PC-9 (cell line): ENCODE measurements at regions not wholly inside any gene's neighbourhood (a gene's known extent, or its start where the extent isn't known, plus 50 kb on each side); places are given as distances from the start of the nearest gene placed in this dataset.

Source experiments
- BruUV-seq: library from RNA; stranded (reverse); fragments of 400-500 nt; replicated peaks from 2 replicates; lab custom pipeline; 2021; lab: Mats Ljungman, UMichigan
- CTCF ChIA-PET: fragments of 300-600 bp; sonication (Branson Sonifier 250); formaldehyde crosslinking; loops from one replicate; lab custom pipeline; 2022; ENCODE audit warnings: antibody characterized with exemption; lab: Charles Lee
- POLR2A ChIA-PET: fragments of 300-600 bp; sonication (Branson Sonifier 250); formaldehyde crosslinking; loops from one replicate; lab custom pipeline; 2022; ENCODE audit warnings: antibody characterized with exemption; ENCODE audit not compliant: unreplicated experiment; lab: Charles Lee
- DNase-seq, 2 experiments: peaks; one replicate each; pipeline versions ENCODE4 v3.0.0 to v3.0.0-alpha.2; 2015 to 2022; ENCODE audit warnings: mixed read lengths in 1 of 2
- H2AFZ ChIP-seq: fragments of 200-600 bp; sonication (generic); 2 replicates; pipeline ENCODE4 v1.8.1; 2017; ENCODE audit warnings: antibody characterized with exemption
- H3F3A ChIP-seq: fragments of 200-600 bp; sonication (generic); 2 replicates; pipeline ENCODE4 v1.8.1; 2017; ENCODE audit warnings: antibody characterized with exemption, mild to moderate bottlenecking, low read depth; ENCODE audit not compliant: insufficient read depth
- H3K27ac ChIP-seq: fragments of 200-600 bp; sonication (generic); 2 replicates; pipeline ENCODE4 v1.6.1; 2016; ENCODE audit warnings: mixed run types
- H3K27me3 ChIP-seq: fragments of 200-600 bp; sonication (generic); 2 replicates; pipeline ENCODE4 v1.6.1; 2016; ENCODE audit warnings: low read depth, mixed run types; ENCODE audit not compliant: insufficient read depth
- H3K36me3 ChIP-seq: fragments of 200-600 bp; sonication (generic); 2 replicates; pipeline ENCODE4 v1.6.1; 2016; ENCODE audit warnings: low read depth, mixed run types
- H3K4me1 ChIP-seq: fragments of 200-600 bp; sonication (generic); replicated peaks from 2 replicates; pipeline ENCODE4 v1.6.1; 2016; ENCODE audit warnings: mixed run types; ENCODE audit not compliant: insufficient read depth
- H3K4me2 ChIP-seq: fragments of 200-600 bp; sonication (generic); 2 replicates; pipeline ENCODE4 v1.6.1; 2017; ENCODE audit warnings: mixed run types
- H3K4me3 ChIP-seq: fragments of 200-600 bp; sonication (generic); 2 replicates; pipeline ENCODE4 v1.6.1; 2016; ENCODE audit warnings: mixed run types
- H3K79me2 ChIP-seq: fragments of 200-600 bp; sonication (generic); 2 replicates; pipeline ENCODE4 v1.6.1; 2017; ENCODE audit warnings: low read depth, mixed run types
- H3K9me2 ChIP-seq: fragments of 200-600 bp; sonication (generic); 2 replicates; pipeline ENCODE4 v1.8.1; 2017; ENCODE audit warnings: mild to moderate bottlenecking; ENCODE audit not compliant: insufficient read depth
- H3K9me3 ChIP-seq: fragments of 200-600 bp; sonication (generic); 2 replicates; pipeline ENCODE4 v1.8.1; 2016; ENCODE audit warnings: low read depth; ENCODE audit not compliant: insufficient read depth
- H4K20me1 ChIP-seq: fragments of 200-600 bp; sonication (generic); 2 replicates; pipeline ENCODE4 v1.8.1; 2017; ENCODE audit not compliant: insufficient read depth
- EZH2 ChIP-seq: fragments of 200-600 bp; sonication (generic); IDR thresholded peaks from 2 replicates; pipeline ENCODE4 v1.8.0; 2017; ENCODE audit warnings: antibody characterized with exemption, low read depth
- intact Hi-C: fragments of 100-400 bp; cut with micrococcal nuclease; formaldehyde crosslinking; loops from one replicate; pipeline ENCODE4 v1.10.0; 2022; ENCODE audit not compliant: unreplicated experiment
- TF ChIP-seq, protein P1 (sequence below): fragments of 200-600 bp; sonication (generic); conservative IDR thresholded peaks from 2 replicates; pipeline ENCODE4 v1.6.1; 2017; ENCODE audit warnings: mixed run types, antibody characterized with exemption, mild to moderate bottlenecking, moderate library complexity

DNA sequence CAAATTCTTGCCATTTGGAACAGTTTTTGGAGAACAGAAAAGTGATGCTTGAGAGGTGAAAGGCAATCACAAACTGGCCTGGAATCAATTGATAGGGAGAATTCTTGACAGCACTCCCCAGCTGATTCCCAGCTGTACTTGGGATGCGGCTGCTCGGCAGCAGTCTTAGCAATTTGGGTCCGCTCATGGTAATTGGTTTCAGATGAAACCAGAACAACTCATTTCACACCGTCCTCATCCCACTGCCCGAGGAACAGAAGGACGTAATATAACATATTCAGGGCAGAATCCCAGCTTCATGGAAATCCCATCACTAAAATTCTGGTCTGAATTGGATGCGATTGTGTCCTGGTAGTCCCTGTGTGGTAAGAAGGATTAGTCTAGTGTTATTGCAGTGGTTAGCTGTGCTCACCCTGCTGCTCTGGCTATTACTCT, 223.3 kb upstream of the FERD3L start:
- no peaks in the 10 kb centered on the region for H3K36me3 ChIP-seq
- POLR2A ChIA-PET = no interaction called here
- H3F3A ChIP-seq = no peaks in the 10 kb centered on the region
- H3K4me1 ChIP-seq = no peaks in the 10 kb centered on the region
- intact Hi-C loops = no loop called here
- H3K9me3 ChIP-seq = no peaks in the 10 kb centered on the region
- no peaks in the 10 kb centered on the region for H3K9me2 ChIP-seq
- no peak for DNase-seq
- no peak overlapping the region for H3K4me2 ChIP-seq
- no peaks in the 10 kb centered on the region for H3K79me2 ChIP-seq
- no peak overlapping the region for H2AFZ ChIP-seq
- H3K27me3 ChIP-seq = no peaks in the 10 kb centered on the region
- TF ChIP-seq, protein P1, sequence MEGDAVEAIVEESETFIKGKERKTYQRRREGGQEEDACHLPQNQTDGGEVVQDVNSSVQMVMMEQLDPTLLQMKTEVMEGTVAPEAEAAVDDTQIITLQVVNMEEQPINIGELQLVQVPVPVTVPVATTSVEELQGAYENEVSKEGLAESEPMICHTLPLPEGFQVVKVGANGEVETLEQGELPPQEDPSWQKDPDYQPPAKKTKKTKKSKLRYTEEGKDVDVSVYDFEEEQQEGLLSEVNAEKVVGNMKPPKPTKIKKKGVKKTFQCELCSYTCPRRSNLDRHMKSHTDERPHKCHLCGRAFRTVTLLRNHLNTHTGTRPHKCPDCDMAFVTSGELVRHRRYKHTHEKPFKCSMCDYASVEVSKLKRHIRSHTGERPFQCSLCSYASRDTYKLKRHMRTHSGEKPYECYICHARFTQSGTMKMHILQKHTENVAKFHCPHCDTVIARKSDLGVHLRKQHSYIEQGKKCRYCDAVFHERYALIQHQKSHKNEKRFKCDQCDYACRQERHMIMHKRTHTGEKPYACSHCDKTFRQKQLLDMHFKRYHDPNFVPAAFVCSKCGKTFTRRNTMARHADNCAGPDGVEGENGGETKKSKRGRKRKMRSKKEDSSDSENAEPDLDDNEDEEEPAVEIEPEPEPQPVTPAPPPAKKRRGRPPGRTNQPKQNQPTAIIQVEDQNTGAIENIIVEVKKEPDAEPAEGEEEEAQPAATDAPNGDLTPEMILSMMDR = no peak
- TF ChIP-seq EZH2 = no peak
- no peaks in the 10 kb centered on the region for H4K20me1 ChIP-seq
- CTCF ChIA-PET = no interaction called here
- no TSS peak for BruUV-seq
- H3K4me3 ChIP-seq = no peak overlapping the region
- H3K27ac ChIP-seq = no peak overlapping the region

DNA sequence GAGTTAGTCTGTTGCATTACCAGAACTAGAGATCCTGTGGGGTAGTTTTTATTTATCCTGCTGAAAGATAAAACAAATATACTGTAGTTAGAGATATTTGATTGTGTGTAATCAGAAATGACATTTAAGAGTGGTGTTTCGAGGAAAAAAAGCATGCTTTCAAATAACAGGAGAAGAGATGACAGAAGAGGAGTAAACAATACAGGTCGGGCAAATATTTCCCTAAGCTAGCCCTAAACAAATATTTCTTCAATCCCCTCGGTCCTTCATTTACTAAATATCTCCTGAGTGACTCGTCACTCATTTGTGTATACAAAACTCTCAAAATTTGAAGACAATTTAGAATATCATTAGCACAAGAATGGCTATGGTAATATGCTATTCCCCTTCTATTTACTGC, 219.7 kb upstream of the FERD3L start:
- DNase-seq = no peak
- Histone ChIP-seq H3K79me2 (no peaks in the 10 kb centered on the region), H3K27me3 (no peaks in the 10 kb centered on the region), H3F3A (no peaks in the 10 kb centered on the region), H3K27ac (no peak overlapping the region), H3K36me3 (no peaks in the 10 kb centered on the region), H3K9me3 (no peaks in the 10 kb centered on the region), H3K9me2 (no peaks in the 10 kb centered on the region), H3K4me3 (no peak overlapping the region), H2AFZ (no peak overlapping the region), H3K4me1 (no peaks in the 10 kb centered on the region), H3K4me2 (no peak overlapping the region), H4K20me1 (no peaks in the 10 kb centered on the region)
- TF ChIP-seq, protein P1 = no peak
- TF ChIP-seq EZH2 = no peak
- ChIA-PET POLR2A (no interaction called here), CTCF (no interaction called here)
- intact Hi-C loops = no loop called here
- no TSS peak for BruUV-seq

DNA sequence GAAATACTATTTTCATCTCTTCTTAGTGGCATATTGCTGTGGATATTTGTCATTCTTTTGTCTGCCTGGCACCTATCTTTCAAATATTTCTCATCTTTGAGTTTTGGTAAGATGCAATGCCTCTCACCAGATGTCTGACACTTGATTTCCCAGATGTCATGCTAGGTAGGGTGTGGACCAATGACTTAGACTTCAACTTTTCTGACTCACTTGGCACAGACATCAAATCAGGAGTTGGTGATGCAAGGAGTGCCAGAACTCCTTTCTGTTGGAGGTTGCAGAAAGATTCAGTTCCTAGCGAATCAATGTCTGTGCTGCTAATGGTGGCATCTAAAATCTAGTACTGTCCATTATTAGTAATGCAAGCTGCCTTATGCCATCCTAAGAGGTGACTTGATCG, 216.9 kb upstream of the FERD3L start:
- no TSS peak for BruUV-seq

More for the DNA sequence above, 216.9 kb upstream of the FERD3L start:
- Histone ChIP-seq H3F3A (no peaks in the 10 kb centered on the region), H3K9me3 (no peaks in the 10 kb centered on the region), H3K36me3 (no peaks in the 10 kb centered on the region), H3K27me3 (no peaks in the 10 kb centered on the region), H2AFZ (no peak overlapping the region), H3K9me2 (no peaks in the 10 kb centered on the region), H4K20me1 (no peaks in the 10 kb centered on the region), H3K4me1 (no peaks in the 10 kb centered on the region), H3K27ac (no peak overlapping the region), H3K4me2 (no peak overlapping the region), H3K79me2 (no peaks in the 10 kb centered on the region), H3K4me3 (no peak overlapping the region)
- POLR2A ChIA-PET = no interaction called here
- no peak for DNase-seq
- intact Hi-C loops = no loop called here
- CTCF ChIA-PET = no interaction called here
- TF ChIP-seq, protein P1 = no peak
- no peak for TF ChIP-seq EZH2
